NK-92 (cell line): ENCODE measurements at regions not wholly inside any gene's neighbourhood (a gene's known extent, or its start where the extent isn't known, plus 50 kb on each side); places are given as distances from the start of the nearest gene placed in this dataset.

Source experiments
- DNase-seq: peaks from one replicate; lab custom pipeline; 2025; ENCODE audit not compliant: unreplicated experiment; lab: John Stamatoyannopoulos, UW

GRCh38 chr12:92503029-92503931 is 199.5 kb upstream of the PLEKHG7 start:
- no peak for DNase-seq

- no peak for DNase-seq
These were observed 200.3 kb upstream of the PLEKHG7 start for GRCh38 chr12:92502417-92503028.

- DNase-seq, result no peak
These were observed 206.0 kb upstream of the PLEKHG7 start for GRCh38 chr12:92496790-92497189.

- DNase-seq, result no peak
These were observed 207.7 kb upstream of the PLEKHG7 start for GRCh38 chr12:92495108-92495507.

GRCh38 chr12:92493816-92494215 is 209.0 kb upstream of the PLEKHG7 start:
- no peak for DNase-seq

GRCh38 chr12:92492995-92493394 is 209.8 kb upstream of the PLEKHG7 start:
- no peak for DNase-seq

- DNase-seq, result no peak
These were observed 210.5 kb upstream of the PLEKHG7 start for GRCh38 chr12:92492291-92492690.

- DNase-seq, result no peak
These were observed 213.0 kb upstream of the PLEKHG7 start for GRCh38 chr12:92489781-92490180.

- no peak for DNase-seq
These were observed 214.1 kb upstream of the PLEKHG7 start for GRCh38 chr12:92488735-92489134.

- DNase-seq, result no peak
These were observed 215.7 kb upstream of the PLEKHG7 start for GRCh38 chr12:92487138-92487485.

- no peak for DNase-seq
These were observed 216.2 kb upstream of the PLEKHG7 start for GRCh38 chr12:92486443-92487137.

GRCh38 chr12:92485351-92486348 is 217.1 kb upstream of the PLEKHG7 start:
- no peak for DNase-seq

GRCh38 chr12:92482599-92482998 is 220.2 kb upstream of the PLEKHG7 start:
- DNase-seq, result no peak

- no peak for DNase-seq
These were observed 221.7 kb upstream of the PLEKHG7 start for GRCh38 chr12:92481066-92481465.

GRCh38 chr12:92478692-92479091 is 224.1 kb upstream of the PLEKHG7 start:
- no peak for DNase-seq

- no peak for DNase-seq
These were observed 225.9 kb upstream of the PLEKHG7 start for GRCh38 chr12:92476844-92477243.

GRCh38 chr12:92473564-92473963 is 229.2 kb upstream of the PLEKHG7 start:
- DNase-seq, result no peak

- DNase-seq, result no peak
These were observed 230.6 kb upstream of the PLEKHG7 start for GRCh38 chr12:92472201-92472600.

GRCh38 chr12:92471551-92471950 is 231.2 kb upstream of the PLEKHG7 start:
- DNase-seq, result no peak

- DNase-seq, result no peak
These were observed 232.2 kb upstream of the PLEKHG7 start for GRCh38 chr12:92470608-92471021.

- DNase-seq, result no peak
These were observed 233.0 kb upstream of the PLEKHG7 start for GRCh38 chr12:92469837-92470236.
